ENCODE measurements at regions not wholly inside any gene's neighbourhood (a gene's known extent, or its start where the extent isn't known, plus 50 kb on each side); places are given as distances from the start of the nearest gene placed in this dataset.
"Not testable (repeated sequence)": the region's sequence is repeated elsewhere in the genome, so short reads cannot be mapped to it uniquely, and the experiment has no call there.

DNA sequence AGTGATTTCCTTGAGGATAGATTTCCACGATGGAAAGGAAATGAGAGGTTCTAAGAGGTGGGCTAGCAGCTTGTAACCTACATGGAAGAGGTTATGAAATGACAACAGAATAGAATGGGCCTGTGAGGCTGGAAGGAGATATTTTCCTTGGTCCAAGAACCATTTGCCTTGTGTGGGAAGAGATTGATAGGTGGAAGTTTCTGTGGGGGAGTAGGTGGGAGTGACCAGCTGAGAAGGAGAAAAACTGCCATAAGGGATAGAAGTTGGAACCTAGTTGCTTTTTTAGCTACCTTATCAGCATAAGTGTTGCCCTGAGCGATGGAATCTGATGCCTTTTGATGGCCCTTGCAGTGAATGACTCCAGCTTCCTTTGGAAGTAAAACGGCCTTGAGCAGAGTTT lies 60.4 kb upstream of the NAA35 start:
- TF ChIP-seq, protein P1, sequence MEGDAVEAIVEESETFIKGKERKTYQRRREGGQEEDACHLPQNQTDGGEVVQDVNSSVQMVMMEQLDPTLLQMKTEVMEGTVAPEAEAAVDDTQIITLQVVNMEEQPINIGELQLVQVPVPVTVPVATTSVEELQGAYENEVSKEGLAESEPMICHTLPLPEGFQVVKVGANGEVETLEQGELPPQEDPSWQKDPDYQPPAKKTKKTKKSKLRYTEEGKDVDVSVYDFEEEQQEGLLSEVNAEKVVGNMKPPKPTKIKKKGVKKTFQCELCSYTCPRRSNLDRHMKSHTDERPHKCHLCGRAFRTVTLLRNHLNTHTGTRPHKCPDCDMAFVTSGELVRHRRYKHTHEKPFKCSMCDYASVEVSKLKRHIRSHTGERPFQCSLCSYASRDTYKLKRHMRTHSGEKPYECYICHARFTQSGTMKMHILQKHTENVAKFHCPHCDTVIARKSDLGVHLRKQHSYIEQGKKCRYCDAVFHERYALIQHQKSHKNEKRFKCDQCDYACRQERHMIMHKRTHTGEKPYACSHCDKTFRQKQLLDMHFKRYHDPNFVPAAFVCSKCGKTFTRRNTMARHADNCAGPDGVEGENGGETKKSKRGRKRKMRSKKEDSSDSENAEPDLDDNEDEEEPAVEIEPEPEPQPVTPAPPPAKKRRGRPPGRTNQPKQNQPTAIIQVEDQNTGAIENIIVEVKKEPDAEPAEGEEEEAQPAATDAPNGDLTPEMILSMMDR (conservative IDR thresholded peaks at IDR 0.05; ENCODE audit: low read length), result not testable (repeated sequence)
- TF ChIP-seq EZH2phosphoT487 (IDR thresholded peaks at IDR 0.05; ENCODE audit: borderline replicate concordance, low read depth, low read length), result not testable (repeated sequence)

All from OCI-LY7 (cell line).